ENCODE measurements at regions not wholly inside any gene's neighbourhood (a gene's known extent, or its start where the extent isn't known, plus 50 kb on each side); places are given as distances from the start of the nearest gene placed in this dataset.

DNA sequence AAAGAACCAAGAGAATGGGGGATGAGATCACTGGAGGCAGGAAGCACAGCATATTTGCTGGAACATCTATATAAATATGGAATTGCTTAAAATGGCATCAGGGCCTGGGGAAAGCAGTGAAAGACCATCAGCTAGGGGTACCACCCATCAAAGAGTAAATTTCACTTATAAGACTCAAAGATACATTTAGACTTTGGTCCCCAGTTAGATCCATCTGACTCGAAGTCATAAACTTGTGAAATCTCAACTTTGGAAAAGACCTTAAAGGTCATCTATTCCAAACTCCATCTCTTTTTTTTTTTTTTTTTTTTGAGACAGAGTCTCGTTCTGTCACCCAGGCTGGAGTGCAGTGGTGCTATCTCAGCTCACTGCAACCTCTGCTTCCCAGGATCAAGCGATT, 109.8 kb downstream of the UNC5CL start:
- H3K9ac ChIP-seq (ENCODE audit: low read depth in 1 of 2, low read length in 2 of 2) = no peak overlapping the region
- no peaks in the 10 kb centered on the region for H3K9me3 ChIP-seq (ENCODE audit: control insufficient read depth in 1 of 2, low read length in 2 of 2)
- no peaks in the 10 kb centered on the region for H3K27me3 ChIP-seq (ENCODE audit: control insufficient read depth in 1 of 2, insufficient read depth in 2 of 2, low read length in 2 of 2)
- H3K4me3 ChIP-seq (ENCODE audit: low read depth in 1 of 2, low read length in 2 of 2) = no peak overlapping the region
- no peak overlapping the region for H3K27ac ChIP-seq (ENCODE audit: low read depth, low read length)
- no peaks in the 10 kb centered on the region for H3K36me3 ChIP-seq (ENCODE audit: control insufficient read depth in 1 of 2, insufficient read depth in 2 of 2, low read length in 2 of 2)
- no peaks in the 10 kb centered on the region for H3K4me1 ChIP-seq (ENCODE audit: control insufficient read depth in 1 of 2, insufficient read depth in 2 of 2, low read length in 2 of 2)

DNA sequence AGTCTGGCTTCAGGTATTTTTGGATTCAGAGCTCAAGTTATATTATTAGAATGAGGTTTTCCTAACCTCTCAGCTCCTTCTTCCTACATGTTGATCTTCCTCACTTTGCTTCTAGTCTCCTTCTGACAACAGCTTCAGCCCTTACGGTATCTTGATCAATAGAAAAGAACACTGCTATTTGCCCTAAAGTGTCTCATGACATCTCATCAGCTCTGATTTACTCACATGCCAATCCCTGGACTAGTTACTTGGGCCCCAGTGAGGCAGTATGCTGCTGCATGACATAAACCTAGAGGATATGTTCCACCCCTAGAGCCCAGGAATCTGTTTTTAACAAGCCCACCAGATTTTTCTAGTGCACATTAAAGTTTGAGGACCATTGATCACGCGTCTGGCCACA, 110.3 kb downstream of the UNC5CL start:
- no peaks in the 10 kb centered on the region for H3K9me3 ChIP-seq (ENCODE audit: control insufficient read depth in 1 of 2, low read length in 2 of 2)
- H3K27me3 ChIP-seq (ENCODE audit: control insufficient read depth in 1 of 2, insufficient read depth in 2 of 2, low read length in 2 of 2) = peaks cover 0 to 2% of the 10 kb centered on the region in 2 donors
- no peak overlapping the region for H3K4me3 ChIP-seq (ENCODE audit: low read depth in 1 of 2, low read length in 2 of 2)
- no peaks in the 10 kb centered on the region for H3K36me3 ChIP-seq (ENCODE audit: control insufficient read depth in 1 of 2, insufficient read depth in 2 of 2, low read length in 2 of 2)
- H3K27ac ChIP-seq (ENCODE audit: low read depth, low read length) = no peak overlapping the region
- H3K9ac ChIP-seq (ENCODE audit: low read depth in 1 of 2, low read length in 2 of 2) = no peak overlapping the region
- H3K4me1 ChIP-seq (ENCODE audit: control insufficient read depth in 1 of 2, insufficient read depth in 2 of 2, low read length in 2 of 2) = no peaks in the 10 kb centered on the region

DNA sequence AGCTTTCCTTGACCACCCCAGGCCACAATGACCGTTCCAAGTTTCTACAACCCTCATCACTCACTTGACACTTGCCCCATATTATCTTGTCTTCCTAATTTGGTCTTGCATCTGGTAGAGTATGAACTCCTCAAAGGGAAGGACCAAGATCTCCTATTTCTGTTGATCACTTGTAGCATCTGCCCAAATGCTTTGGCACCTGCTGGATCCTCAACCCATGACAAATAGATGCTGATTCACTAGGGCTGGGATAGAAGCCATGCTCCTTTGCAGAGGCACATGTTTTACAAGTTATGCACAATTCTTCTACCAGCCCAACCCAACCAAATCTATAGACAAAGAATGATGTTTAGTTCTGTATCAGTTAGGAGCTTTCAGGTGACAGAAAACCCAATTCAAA, 110.7 kb downstream of the UNC5CL start:
- no peaks in the 10 kb centered on the region for H3K9me3 ChIP-seq (ENCODE audit: control insufficient read depth in 1 of 2, low read length in 2 of 2)
- no peak overlapping the region for H3K27ac ChIP-seq (ENCODE audit: low read depth, low read length)
- H3K27me3 ChIP-seq (ENCODE audit: control insufficient read depth in 1 of 2, insufficient read depth in 2 of 2, low read length in 2 of 2) = peaks cover 0 to 6% of the 10 kb centered on the region in 2 donors
- no peak overlapping the region for H3K4me3 ChIP-seq (ENCODE audit: low read depth in 1 of 2, low read length in 2 of 2)
- no peak overlapping the region for H3K9ac ChIP-seq (ENCODE audit: low read depth in 1 of 2, low read length in 2 of 2)
- H3K36me3 ChIP-seq (ENCODE audit: control insufficient read depth in 1 of 2, insufficient read depth in 2 of 2, low read length in 2 of 2) = no peaks in the 10 kb centered on the region
- H3K4me1 ChIP-seq (ENCODE audit: control insufficient read depth in 1 of 2, insufficient read depth in 2 of 2, low read length in 2 of 2) = no peaks in the 10 kb centered on the region

DNA sequence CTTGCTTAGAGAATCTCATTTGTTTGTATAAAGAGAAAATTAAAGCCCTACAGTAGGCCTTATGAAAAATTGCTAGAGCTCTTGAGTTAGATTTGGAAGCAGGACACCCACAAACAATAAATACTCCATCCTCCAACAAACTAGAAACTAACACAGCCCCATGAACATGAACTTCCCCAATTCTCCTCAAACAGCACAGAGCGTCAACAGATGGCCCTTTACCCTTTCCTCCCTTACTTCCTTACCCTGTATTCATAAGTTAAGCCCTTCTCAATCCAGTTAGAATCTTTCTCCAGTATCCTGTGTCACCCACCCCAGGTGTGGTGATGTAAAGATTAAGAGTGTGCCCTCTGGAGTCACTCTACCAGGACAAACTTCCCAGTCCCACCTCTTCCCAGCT, 113.7 kb downstream of the UNC5CL start:
- H3K4me3 ChIP-seq (ENCODE audit: low read depth in 1 of 2, low read length in 2 of 2) = no peak overlapping the region
- H3K27me3 ChIP-seq (ENCODE audit: control insufficient read depth in 1 of 2, insufficient read depth in 2 of 2, low read length in 2 of 2) = peaks cover 0 to 8% of the 10 kb centered on the region in 2 donors
- H3K4me1 ChIP-seq (ENCODE audit: control insufficient read depth in 1 of 2, insufficient read depth in 2 of 2, low read length in 2 of 2) = no peaks in the 10 kb centered on the region
- no peak overlapping the region for H3K27ac ChIP-seq (ENCODE audit: low read depth, low read length)
- no peaks in the 10 kb centered on the region for H3K9me3 ChIP-seq (ENCODE audit: control insufficient read depth in 1 of 2, low read length in 2 of 2)
- no peak overlapping the region for H3K9ac ChIP-seq (ENCODE audit: low read depth in 1 of 2, low read length in 2 of 2)
- no peaks in the 10 kb centered on the region for H3K36me3 ChIP-seq (ENCODE audit: control insufficient read depth in 1 of 2, insufficient read depth in 2 of 2, low read length in 2 of 2)

DNA sequence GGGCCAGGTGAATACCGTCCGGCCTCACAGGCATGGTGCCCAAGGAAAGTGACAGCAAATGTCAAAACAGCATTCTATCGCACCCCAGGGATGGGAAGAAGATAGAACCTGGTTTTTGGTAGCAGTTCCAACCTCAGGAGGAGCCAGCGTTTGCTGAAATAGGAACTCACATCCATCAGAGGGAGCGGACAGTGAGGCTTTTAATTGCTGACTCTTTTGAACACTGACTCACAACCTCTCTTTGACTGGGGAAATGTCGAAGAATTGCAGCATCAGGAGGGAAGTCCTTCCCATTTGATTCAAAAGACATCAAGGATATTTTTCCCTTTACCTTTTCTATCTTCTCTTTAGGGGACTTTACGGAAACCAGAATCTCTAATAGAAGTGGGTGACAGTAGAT, 114.2 kb downstream of the UNC5CL start:
- Histone ChIP-seq H3K27ac (ENCODE audit: low read depth, low read length) (no peak overlapping the region), H3K36me3 (ENCODE audit: control insufficient read depth in 1 of 2, insufficient read depth in 2 of 2, low read length in 2 of 2) (no peaks in the 10 kb centered on the region), H3K9ac (ENCODE audit: low read depth in 1 of 2, low read length in 2 of 2) (no peak overlapping the region), H3K27me3 (ENCODE audit: control insufficient read depth in 1 of 2, insufficient read depth in 2 of 2, low read length in 2 of 2) (peaks cover 0 to 8% of the 10 kb centered on the region in 2 donors), H3K4me3 (ENCODE audit: low read depth in 1 of 2, low read length in 2 of 2) (no peak overlapping the region), H3K4me1 (ENCODE audit: control insufficient read depth in 1 of 2, insufficient read depth in 2 of 2, low read length in 2 of 2) (no peaks in the 10 kb centered on the region), H3K9me3 (ENCODE audit: control insufficient read depth in 1 of 2, low read length in 2 of 2) (no peaks in the 10 kb centered on the region)

DNA sequence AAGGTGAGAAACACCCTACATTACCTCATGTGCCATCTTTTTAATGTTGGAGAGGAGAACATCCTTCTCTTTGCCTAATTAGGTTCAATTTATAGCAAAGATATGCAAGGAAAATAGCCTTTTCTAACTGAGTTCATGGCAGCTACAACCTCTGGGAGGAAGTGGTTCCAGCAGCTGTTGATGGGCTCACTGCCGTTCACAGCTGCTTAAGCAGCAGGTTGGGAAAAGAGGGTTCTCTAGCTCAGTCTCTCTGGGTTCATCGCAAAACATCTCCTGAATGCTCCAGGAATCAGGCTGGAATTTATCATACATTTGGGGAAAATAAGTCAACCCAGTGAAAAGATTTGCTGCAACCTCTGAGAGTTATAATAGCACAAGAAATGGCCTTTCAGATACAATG, 115.1 kb downstream of the UNC5CL start:
- H3K36me3 ChIP-seq (ENCODE audit: control insufficient read depth in 1 of 2, insufficient read depth in 2 of 2, low read length in 2 of 2) = no peaks in the 10 kb centered on the region
- no peaks in the 10 kb centered on the region for H3K4me1 ChIP-seq (ENCODE audit: control insufficient read depth in 1 of 2, insufficient read depth in 2 of 2, low read length in 2 of 2)
- no peak overlapping the region for H3K27ac ChIP-seq (ENCODE audit: low read depth, low read length)
- H3K9me3 ChIP-seq (ENCODE audit: control insufficient read depth in 1 of 2, low read length in 2 of 2) = no peaks in the 10 kb centered on the region
- no peak overlapping the region for H3K9ac ChIP-seq (ENCODE audit: low read depth in 1 of 2, low read length in 2 of 2)
- H3K27me3 ChIP-seq (ENCODE audit: control insufficient read depth in 1 of 2, insufficient read depth in 2 of 2, low read length in 2 of 2) = peaks cover 0 to 8% of the 10 kb centered on the region in 2 donors
- no peak overlapping the region for H3K4me3 ChIP-seq (ENCODE audit: low read depth in 1 of 2, low read length in 2 of 2)

DNA sequence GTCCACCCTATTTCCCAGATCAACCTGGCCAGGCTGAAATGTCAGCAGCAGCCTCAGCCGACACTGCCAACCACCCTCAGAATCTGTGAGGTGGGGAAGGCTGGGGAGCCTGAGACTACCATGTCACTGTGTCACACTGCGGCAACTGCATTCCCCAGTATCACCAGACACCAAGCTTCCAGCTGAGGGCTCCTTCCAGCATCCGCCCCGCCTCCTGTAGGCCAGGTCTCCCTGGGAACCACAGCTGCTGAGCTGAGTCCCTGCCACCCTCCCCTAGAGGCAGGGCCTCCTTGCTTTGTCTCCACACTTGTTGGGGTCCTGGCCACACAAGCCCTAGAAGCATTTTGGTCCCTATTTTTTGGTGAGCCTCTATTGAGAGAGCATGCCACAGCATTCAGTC, 115.7 kb downstream of the UNC5CL start:
- H3K9me3 ChIP-seq (ENCODE audit: control insufficient read depth in 1 of 2, low read length in 2 of 2) = no peaks in the 10 kb centered on the region
- H3K4me1 ChIP-seq (ENCODE audit: control insufficient read depth in 1 of 2, insufficient read depth in 2 of 2, low read length in 2 of 2) = no peaks in the 10 kb centered on the region
- H3K27ac ChIP-seq (ENCODE audit: low read depth, low read length) = no peak overlapping the region
- H3K4me3 ChIP-seq (ENCODE audit: low read depth in 1 of 2, low read length in 2 of 2) = no peak overlapping the region
- peaks cover 0 to 8% of the 10 kb centered on the region in 2 donors for H3K27me3 ChIP-seq (ENCODE audit: control insufficient read depth in 1 of 2, insufficient read depth in 2 of 2, low read length in 2 of 2)
- no peak overlapping the region for H3K9ac ChIP-seq (ENCODE audit: low read depth in 1 of 2, low read length in 2 of 2)
- no peaks in the 10 kb centered on the region for H3K36me3 ChIP-seq (ENCODE audit: control insufficient read depth in 1 of 2, insufficient read depth in 2 of 2, low read length in 2 of 2)

DNA sequence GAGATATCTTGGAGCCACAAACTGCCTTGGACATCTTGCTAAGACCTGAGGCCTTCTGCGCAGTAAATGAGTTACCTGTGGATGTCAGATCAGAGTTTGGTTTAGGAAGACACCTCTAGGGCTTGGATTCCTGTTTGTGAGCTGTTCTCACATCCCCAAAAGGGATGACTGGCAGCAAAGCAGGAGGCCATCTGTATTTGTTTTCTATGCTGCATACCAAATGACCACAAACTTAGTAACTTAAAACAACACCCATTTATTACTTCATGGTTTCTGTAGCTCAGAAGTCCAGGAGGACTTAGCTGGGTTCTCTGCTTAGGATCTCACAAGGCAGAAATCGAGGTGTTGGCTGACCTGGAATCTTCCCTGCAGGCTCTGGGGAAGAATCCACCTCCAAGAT, 116.7 kb downstream of the UNC5CL start:
- H3K4me3 ChIP-seq (ENCODE audit: low read depth in 1 of 2, low read length in 2 of 2) = no peak overlapping the region
- no peaks in the 10 kb centered on the region for H3K9me3 ChIP-seq (ENCODE audit: control insufficient read depth in 1 of 2, low read length in 2 of 2)
- no peak overlapping the region for H3K27ac ChIP-seq (ENCODE audit: low read depth, low read length)
- peaks cover 0 to 8% of the 10 kb centered on the region in 2 donors for H3K27me3 ChIP-seq (ENCODE audit: control insufficient read depth in 1 of 2, insufficient read depth in 2 of 2, low read length in 2 of 2)
- H3K4me1 ChIP-seq (ENCODE audit: control insufficient read depth in 1 of 2, insufficient read depth in 2 of 2, low read length in 2 of 2) = no peaks in the 10 kb centered on the region
- H3K36me3 ChIP-seq (ENCODE audit: control insufficient read depth in 1 of 2, insufficient read depth in 2 of 2, low read length in 2 of 2) = no peaks in the 10 kb centered on the region
- H3K9ac ChIP-seq (ENCODE audit: low read depth in 1 of 2, low read length in 2 of 2) = no peak overlapping the region

DNA sequence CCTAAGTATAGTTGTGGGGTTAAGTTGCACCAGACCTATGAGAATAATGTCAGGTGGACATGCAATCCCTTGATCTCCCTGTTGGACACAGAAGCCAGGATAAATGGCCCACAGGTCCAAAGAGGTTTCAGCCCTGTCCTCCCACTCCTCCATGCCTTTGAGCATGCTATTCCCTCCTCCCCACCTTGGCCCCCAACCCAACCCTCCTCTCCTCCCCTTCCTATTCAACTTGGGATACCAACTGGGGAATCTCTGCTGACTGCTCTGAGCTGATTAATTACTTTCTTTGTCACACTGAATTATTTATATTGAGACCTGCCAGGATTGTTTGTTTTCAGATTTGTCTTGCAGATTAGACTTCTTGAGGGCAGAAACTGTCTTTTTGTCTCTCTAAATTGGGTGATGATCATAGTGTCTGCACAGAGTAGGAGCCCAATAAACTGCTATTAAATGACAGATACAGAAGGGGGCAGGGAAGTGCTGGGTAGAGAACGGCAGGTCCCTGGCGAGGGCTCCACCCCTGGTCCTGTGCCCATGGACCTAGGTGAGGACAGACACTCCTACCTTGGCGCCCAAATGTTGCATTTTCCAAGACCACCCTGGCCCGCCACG, 120.9 kb downstream of the UNC5CL start:
- Histone ChIP-seq H3K36me3 (ENCODE audit: control insufficient read depth in 1 of 2, insufficient read depth in 2 of 2, low read length in 2 of 2) (no peaks in the 10 kb centered on the region), H3K27ac (ENCODE audit: low read depth, low read length) (no peak overlapping the region), H3K4me3 (ENCODE audit: low read depth in 1 of 2, low read length in 2 of 2) (no peak overlapping the region), H3K9me3 (ENCODE audit: control insufficient read depth in 1 of 2, low read length in 2 of 2) (no peaks in the 10 kb centered on the region), H3K27me3 (ENCODE audit: control insufficient read depth in 1 of 2, insufficient read depth in 2 of 2, low read length in 2 of 2) (no peaks in the 10 kb centered on the region), H3K4me1 (ENCODE audit: control insufficient read depth in 1 of 2, insufficient read depth in 2 of 2, low read length in 2 of 2) (no peaks in the 10 kb centered on the region), H3K9ac (ENCODE audit: low read depth in 1 of 2, low read length in 2 of 2) (no peak overlapping the region)

DNA sequence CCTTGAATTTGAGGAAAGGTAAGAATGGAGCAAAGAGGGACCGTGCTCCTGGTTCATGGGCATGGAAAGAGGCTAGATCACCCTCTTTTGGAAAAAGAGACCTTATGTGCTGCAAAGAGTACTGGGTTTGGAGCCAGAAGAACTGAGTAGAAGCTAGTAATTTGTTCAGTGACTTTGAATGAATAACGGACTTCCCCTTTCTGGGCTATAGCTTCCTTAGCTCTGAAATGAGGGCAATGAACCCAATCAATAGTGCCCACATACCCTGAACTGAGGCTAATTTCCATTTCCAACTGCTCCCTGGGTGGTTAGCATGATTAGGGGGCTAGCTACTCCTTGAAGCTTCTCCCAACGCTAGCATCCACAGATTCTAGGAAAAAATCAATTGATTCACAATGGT, 121.4 kb downstream of the UNC5CL start:
- Histone ChIP-seq H3K27ac (ENCODE audit: low read depth, low read length) (no peak overlapping the region), H3K36me3 (ENCODE audit: control insufficient read depth in 1 of 2, insufficient read depth in 2 of 2, low read length in 2 of 2) (no peaks in the 10 kb centered on the region), H3K9me3 (ENCODE audit: control insufficient read depth in 1 of 2, low read length in 2 of 2) (no peaks in the 10 kb centered on the region), H3K27me3 (ENCODE audit: control insufficient read depth in 1 of 2, insufficient read depth in 2 of 2, low read length in 2 of 2) (no peaks in the 10 kb centered on the region), H3K4me1 (ENCODE audit: control insufficient read depth in 1 of 2, insufficient read depth in 2 of 2, low read length in 2 of 2) (no peaks in the 10 kb centered on the region), H3K9ac (ENCODE audit: low read depth in 1 of 2, low read length in 2 of 2) (no peak overlapping the region), H3K4me3 (ENCODE audit: low read depth in 1 of 2, low read length in 2 of 2) (no peak overlapping the region)

DNA sequence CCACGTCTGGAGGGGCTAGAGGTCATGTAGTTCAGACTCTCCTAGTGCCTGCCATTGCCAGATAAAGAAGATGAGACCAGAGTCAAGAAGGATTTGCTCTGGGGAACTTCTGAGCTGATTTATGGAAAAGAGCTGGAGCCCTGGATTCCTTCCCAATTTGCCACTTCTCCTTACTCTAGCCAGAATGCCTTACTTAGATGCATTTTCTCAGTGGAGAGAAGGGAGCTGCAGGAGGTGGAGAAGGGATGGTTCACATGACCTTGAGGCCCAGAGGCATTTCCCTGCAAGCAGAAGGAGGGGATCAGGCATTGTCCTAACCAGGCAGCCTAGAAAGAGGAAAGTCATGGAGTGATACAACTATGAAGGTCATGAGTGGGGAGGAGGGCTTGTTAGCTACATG, 122.2 kb downstream of the UNC5CL start:
- Histone ChIP-seq H3K9me3 (ENCODE audit: control insufficient read depth in 1 of 2, low read length in 2 of 2) (no peaks in the 10 kb centered on the region), H3K27ac (ENCODE audit: low read depth, low read length) (no peak overlapping the region), H3K36me3 (ENCODE audit: control insufficient read depth in 1 of 2, insufficient read depth in 2 of 2, low read length in 2 of 2) (no peaks in the 10 kb centered on the region), H3K4me3 (ENCODE audit: low read depth in 1 of 2, low read length in 2 of 2) (no peak overlapping the region), H3K4me1 (ENCODE audit: control insufficient read depth in 1 of 2, insufficient read depth in 2 of 2, low read length in 2 of 2) (no peaks in the 10 kb centered on the region), H3K27me3 (ENCODE audit: control insufficient read depth in 1 of 2, insufficient read depth in 2 of 2, low read length in 2 of 2) (no peaks in the 10 kb centered on the region), H3K9ac (ENCODE audit: low read depth in 1 of 2, low read length in 2 of 2) (no peak overlapping the region)

Data from duodenal mucosa (tissue), 2 donors.